HG03095 (cell line): ENCODE measurements at regions not wholly inside any gene's neighbourhood (a gene's known extent, or its start where the extent isn't known, plus 50 kb on each side); places are given as distances from the start of the nearest gene placed in this dataset.
"Not testable (repeated sequence)": the region's sequence is repeated elsewhere in the genome, so short reads cannot be mapped to it uniquely, and the experiment has no call there.

ENCODE experiments used
- ATAC-seq: cut with Tn5 transposase; IDR thresholded peaks from one replicate; pipeline ENCODE4 v1.9.1; 2021; ENCODE audit warnings: moderate library complexity; ENCODE audit not compliant: unreplicated experiment

- no peak for ATAC-seq
Observed at GRCh38 chrX:54615109-54615508, 85.1 kb downstream of the GNL3L start.

DNA sequence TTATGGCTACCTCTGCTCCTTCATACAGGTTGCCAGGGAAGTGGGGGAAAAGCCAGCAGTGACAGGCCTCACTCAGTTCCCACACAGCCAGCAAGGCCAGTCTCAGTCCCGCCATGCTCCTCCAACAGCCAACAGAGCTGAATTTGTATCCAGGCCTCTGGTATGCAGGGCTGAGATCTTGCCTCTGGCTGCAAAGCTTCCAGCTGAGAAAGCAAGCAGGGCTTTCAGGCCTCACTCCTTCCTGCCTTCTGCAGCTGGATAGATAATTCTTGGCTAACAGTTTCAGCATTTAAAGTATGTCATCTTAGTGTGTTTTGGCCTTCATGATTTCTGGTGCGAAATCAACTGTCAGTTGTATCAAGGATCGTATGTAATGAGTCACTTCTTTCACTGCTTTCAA, 103.6 kb downstream of the GNL3L start:
- no peak for ATAC-seq

DNA sequence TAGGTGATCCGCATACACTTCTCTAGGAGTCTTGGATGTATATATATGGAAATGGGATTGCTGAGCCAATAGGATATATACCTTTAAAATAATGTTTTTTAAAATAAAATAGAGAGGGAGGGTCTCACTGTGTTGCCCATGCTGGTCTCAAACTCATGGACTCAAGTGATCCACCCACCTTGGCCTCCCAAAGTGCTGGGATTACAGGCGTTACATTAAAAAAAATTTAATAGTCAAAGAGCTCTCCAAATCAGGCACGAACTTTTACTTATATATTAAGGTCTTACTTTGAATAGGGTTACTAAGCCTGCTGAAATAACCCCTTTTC, 109.0 kb downstream of the GNL3L start:
- no peak for ATAC-seq

- ATAC-seq, result peak; percentile 92
Observed at GRCh38 chrX:54639346-54640102, 109.5 kb downstream of the GNL3L start.

DNA sequence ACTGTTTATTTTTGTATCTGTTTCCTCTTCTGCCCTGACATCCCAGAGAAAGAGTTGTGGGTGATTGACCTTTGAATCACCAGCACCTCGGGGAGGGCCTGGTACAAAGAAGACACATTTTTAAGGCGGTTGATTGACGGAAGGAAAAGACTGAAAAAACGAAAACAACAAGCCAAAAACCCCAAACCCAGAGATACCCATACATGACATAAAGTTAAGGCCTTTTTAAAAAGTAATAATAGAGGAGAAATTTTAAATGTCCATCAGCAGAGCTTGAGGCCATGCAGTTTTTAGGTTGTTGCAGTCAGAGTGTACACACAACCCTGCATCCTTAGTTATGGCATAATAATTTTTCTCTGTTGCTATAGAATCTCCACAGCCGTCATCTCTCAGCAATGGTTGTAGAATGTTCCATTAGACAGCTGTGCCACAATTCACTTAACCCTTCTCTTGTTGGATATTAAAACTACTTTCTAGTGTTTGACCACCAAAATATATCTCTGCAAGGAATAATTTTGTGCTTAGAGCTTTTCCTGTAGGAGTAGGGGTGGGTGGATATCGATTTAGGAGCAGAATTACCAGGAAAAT, 110.2 kb downstream of the GNL3L start:
- ATAC-seq, result no peak

DNA sequence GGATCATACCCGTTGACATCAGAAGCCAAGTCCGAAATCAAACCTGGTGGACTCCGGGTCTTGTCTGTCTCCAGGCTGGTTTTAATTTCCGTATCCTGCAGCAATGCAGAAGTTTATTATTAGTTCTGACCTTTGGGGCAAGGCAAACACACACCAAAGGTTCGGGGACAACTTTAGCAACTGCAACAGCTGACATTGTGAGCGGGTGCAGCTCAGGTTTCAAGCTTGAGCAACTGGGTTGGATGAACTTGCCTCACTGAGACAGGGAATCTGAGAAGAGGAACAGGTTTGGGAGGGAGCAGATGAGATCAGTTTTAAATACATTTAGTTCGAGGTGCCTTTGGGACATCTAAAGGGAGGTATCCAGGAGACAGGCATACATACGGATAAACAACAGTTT, 110.7 kb downstream of the GNL3L start:
- no peak for ATAC-seq

DNA sequence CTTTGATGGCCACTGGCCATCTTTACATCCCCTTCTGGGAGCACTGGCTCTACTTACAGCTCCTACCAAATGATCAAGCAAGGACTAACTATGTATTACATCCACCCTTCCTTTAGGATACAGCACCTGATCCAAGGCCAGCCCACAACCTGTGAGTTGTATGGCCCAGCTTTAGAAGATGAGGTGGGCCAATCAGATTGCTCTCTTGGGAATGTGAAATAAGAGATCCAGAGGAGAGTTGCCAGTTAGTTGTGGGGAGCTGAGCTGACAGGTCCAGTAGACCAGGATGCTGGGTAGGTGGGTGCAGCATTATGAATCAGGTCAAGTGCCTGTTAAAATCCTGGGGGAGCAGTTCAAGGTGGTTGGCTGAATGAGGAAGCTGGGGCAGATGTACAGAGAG, 111.5 kb downstream of the GNL3L start:
- ATAC-seq, result no peak

DNA sequence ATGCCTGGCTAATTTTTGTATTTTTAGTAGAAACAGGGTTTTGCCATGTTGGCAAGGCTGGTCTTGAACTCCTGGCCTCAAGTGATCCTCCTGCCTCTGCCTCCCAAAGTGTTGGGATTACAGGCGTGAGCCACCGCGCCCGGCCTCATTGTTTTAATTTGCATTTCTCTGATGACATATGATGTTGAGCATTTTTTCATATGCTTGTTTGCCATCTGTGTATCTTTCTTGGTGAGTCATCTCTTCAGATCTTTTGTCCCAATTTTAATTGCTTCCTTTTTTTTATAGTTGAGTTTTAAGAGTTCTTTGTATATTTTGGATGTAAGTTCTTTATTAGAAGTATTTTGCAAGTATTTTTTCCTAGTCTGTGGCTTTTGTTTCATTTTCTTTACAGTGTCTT, 117.6 kb downstream of the GNL3L start:
- not testable (repeated sequence) for ATAC-seq

DNA sequence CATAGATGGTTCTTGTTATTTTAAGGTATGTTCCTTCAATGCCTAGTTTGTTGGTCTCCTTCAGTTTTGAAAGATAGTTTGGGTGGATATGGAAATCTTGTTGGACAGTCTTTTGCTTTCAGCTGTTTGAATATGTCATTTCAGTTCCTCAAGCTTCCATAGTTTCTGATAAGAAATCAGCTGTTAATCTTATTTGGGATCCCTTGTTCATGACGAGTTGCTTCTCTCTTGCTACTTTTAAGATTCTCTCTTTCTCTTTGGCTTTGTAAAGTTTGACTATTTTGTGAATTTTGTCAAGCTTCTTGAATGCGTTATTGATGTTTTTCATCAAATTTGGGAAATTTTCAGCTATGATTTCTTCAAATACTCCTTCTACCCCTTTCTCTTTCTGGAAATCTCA, 129.5 kb downstream of the GNL3L start:
- ATAC-seq, result no peak

DNA sequence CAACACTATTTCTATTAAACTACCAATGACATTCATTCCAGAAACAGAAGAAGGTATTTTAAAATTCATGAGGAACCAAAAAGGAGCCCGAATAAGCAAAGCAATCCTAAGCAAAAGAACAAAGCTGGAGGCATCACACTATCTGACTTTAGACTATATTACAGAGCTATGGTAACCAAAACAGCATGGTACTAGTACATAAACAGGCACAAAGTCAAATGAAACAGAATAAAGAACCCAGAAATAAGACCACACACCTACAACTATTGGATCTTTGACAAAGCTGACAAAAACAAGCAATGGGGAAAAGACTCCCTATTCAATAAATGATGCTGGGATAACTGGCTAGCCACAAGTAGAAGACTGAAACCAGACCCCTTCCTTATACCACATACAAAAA, 122.3 kb downstream of the ITIH6 start:
- ATAC-seq, result no peak

DNA sequence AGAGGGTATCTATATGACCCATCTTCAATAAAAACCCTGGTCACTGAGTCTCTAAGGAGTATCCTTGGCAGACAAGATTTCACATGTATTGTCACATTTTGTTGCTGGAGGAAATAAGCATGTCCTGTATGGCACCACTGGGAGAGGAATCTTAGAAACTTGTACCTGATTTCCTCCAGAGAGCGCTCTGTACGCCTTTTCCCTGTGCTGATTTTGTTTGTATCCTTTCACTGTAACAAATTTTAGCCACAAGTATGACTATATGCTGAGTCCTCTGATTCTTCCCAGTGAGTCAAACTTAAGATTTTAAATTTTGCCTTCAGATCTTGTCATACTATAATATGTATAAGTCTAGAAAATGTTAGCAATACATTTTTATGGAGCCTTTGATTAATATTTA, 102.8 kb downstream of the ITIH6 start:
- no peak for ATAC-seq

DNA sequence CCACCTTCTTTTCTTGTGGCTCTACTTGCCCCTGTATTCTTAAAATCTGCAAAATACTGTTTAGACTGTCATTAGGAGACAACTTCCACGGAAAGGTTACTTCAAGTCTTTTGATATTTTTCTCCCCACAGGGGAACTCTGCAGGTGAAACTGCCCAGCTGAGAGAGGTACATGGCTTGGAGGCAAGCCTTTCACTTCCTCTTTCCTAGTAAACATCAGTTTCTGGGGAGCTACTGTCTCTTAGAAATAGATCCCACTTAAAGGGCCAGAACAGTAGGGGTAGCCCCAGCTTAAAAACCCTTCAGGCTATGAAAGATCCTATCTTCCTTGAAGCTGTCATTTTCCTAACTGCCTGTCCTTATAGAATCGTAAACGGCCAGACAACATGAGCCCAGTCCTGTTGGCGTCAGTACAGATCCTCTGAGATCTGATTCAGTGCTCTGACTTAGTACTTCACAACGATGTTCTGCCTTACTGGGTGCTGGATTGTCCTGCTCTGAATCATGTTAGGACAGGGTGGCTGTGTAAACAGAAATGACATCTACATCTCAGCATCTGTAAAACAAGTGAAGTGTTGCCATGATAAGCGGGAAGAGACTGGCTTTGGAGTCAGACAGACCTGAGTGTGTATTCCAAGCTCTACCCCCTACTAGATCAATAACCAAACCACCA, 102.1 kb downstream of the ITIH6 start:
- ATAC-seq, result peak; percentile 100
